NCI-H510A (cell line): ENCODE measurements at regions not wholly inside any gene's neighbourhood (a gene's known extent, or its start where the extent isn't known, plus 50 kb on each side); places are given as distances from the start of the nearest gene placed in this dataset.
"Not testable (repeated sequence)": the region's sequence is repeated elsewhere in the genome, so short reads cannot be mapped to it uniquely, and the experiment has no call there.

Experiments used
- DNase-seq: peaks from one replicate; lab custom pipeline; 2025; lab: John Stamatoyannopoulos, UW

GRCh38 chr9:129317179-129318011 is 139.3 kb upstream of the IER5L start:
- no peak for DNase-seq

GRCh38 chr9:129316281-129317030 is 138.4 kb upstream of the IER5L start:
- DNase-seq, result no peak

GRCh38 chr9:129313331-129313955 is 135.4 kb upstream of the IER5L start:
- DNase-seq, result no peak

- no peak for DNase-seq
These were observed 134.4 kb upstream of the IER5L start for GRCh38 chr9:129312251-129313122.

- no peak for DNase-seq
These were observed 133.6 kb upstream of the IER5L start for GRCh38 chr9:129311643-129312042.

- no peak for DNase-seq
These were observed 132.7 kb upstream of the IER5L start for GRCh38 chr9:129310666-129311350.

- DNase-seq, result no peak
These were observed 131.8 kb upstream of the IER5L start for GRCh38 chr9:129309906-129310305.

- DNase-seq, result no peak
These were observed 131.0 kb upstream of the IER5L start for GRCh38 chr9:129309041-129309430.

GRCh38 chr9:129307227-129307970 is 129.3 kb upstream of the IER5L start:
- DNase-seq, result no peak

GRCh38 chr9:129306318-129306973 is 128.4 kb upstream of the IER5L start:
- DNase-seq, result no peak

- DNase-seq, result no peak
These were observed 127.2 kb upstream of the IER5L start for GRCh38 chr9:129305246-129305645.

- DNase-seq, result no peak
These were observed 123.9 kb upstream of the IER5L start for GRCh38 chr9:129301941-129302340.

- not testable (repeated sequence) for DNase-seq
These were observed 118.1 kb upstream of the IER5L start for GRCh38 chr9:129296195-129296594.

GRCh38 chr9:129291041-129291501 is 113.0 kb upstream of the IER5L start:
- no peak for DNase-seq

GRCh38 chr9:129290606-129291005 is 112.5 kb upstream of the IER5L start:
- no peak for DNase-seq

GRCh38 chr9:129289883-129290282 is 111.8 kb upstream of the IER5L start:
- peak; percentile 55 for DNase-seq

GRCh38 chr9:129289131-129289731 is 111.2 kb upstream of the IER5L start:
- DNase-seq, result peak; percentile 34

GRCh38 chr9:129287619-129288305 is 109.7 kb upstream of the IER5L start:
- DNase-seq, result peak; percentile 87
